ENCODE measurements at regions not wholly inside any gene's neighbourhood (a gene's known extent, or its start where the extent isn't known, plus 50 kb on each side); places are given as distances from the start of the nearest gene placed in this dataset.

DNA sequence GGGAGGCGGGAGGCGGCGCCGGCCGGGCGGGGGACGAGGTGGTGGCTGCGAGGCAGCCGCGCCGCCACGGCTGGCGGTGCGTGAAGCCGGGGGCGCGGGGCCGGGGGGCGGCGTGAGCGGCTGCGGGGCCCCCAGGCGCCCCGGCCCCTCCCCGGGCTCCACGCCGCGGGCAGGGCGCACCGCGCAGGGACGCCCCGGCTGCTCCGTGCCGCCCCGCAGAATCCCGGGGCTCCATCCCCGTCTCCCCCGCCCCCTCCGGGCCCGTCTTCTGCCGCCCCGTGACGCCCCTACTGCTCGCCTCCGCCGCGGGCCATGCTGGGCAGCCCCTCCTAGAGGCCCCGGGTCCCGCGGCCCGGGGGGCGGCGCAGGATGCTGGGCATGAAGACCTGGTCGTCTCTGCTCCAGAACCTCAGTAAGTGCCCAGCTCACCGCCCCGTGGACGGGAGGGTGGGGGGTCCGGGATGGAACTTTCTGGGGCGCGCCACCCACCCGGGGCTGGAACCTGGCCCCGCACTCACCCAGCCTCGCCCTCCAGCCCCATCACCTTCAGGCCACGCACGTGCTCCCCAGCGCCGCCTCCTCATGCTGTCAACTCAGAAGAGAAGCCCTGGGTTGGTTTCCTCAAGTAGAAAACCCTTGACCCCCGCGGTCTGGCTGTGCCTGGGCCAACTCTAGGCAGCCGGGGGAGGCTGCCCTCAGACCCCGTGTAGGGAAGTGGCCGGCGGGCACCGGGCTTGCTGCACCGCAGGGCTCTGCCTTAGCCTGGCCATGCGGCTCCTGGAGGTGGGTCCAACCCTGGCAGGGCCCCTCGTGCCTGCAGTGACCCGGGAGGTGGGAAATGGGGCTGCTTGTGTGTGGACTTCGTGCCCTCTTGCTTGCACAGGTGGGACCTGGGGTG, 150.2 kb upstream of the GSE1 start:
- no peak for FAIRE-seq

DNA sequence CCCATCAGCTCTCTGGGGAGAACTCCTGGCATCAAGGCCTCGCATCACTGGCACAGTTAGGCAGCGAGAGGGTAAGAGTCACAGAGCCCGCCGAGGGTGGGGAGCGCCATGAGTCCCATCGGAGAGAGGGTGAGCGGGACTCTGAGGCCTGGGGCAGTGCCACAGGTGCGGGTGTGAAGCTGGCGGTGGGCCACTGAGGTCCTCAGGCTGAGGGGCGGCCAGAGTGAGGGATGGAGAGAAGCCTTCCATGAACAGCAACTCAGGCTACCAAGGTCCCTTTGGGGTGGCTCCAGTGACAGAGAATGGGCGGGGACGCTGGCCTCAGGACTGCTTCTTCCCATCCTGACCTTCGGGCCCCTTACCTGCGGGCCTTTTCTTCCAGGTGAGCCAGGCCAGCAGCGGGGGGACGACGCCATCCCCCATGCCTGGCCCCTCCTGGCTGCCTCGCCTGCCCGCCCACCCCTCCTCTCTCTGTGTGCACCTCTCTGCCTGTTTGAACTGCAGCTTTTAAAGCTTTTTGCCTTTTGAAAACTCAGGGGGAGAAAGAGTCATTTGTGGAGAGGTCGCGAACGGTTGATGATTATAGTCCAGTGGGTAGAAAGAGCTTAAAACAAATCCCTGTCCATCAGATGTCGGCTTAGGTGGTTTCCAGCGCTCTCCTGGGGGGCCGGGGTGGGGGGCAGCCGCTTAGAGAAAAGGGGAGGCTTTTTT, 149.3 kb upstream of the GSE1 start:
- no peak for FAIRE-seq

DNA sequence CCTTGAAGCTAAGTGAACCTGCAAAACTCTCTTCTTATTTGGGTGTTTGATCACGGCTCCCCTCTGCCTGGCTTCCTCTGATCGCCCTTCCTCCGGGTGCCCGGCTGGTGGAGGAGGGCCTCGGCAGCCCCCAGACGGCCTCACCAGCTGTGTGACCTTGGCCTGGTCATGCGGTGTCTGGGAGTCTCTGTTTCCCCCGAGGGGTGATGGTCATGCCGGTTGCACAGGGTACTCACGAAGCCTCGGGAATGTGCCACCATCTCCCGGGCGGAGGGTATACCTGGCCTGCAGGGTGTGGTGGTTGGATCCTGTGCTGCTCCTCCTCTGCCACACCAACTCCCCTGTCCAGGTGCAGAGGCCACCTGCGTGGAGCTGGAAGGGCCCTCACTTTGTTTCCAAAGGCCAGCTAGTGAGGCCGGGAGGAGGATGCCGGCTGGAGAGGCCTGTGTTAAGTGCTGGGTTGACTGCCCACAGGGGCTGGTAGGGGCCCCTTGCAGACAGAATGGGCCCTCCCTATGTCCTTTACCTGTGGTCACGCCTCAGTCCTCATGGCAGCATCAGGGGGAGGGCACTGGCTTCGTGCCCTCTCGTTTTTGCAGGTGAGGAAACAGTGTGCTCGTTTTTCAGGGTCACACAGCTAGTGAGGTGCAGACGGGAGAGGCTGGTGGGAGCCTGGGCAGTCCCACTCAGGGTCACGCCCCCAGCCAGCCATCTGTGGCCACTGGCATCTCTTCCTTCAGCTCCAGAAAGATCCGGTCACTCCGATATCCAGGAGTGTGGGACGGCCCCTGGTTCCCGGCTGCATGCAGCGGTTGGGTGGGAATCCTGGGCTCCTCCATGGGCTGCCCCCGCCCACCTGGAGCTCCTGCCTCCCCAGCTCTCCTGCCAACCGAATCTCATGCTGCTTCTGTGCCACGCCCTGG, 148.5 kb upstream of the GSE1 start:
- no peak for FAIRE-seq

DNA sequence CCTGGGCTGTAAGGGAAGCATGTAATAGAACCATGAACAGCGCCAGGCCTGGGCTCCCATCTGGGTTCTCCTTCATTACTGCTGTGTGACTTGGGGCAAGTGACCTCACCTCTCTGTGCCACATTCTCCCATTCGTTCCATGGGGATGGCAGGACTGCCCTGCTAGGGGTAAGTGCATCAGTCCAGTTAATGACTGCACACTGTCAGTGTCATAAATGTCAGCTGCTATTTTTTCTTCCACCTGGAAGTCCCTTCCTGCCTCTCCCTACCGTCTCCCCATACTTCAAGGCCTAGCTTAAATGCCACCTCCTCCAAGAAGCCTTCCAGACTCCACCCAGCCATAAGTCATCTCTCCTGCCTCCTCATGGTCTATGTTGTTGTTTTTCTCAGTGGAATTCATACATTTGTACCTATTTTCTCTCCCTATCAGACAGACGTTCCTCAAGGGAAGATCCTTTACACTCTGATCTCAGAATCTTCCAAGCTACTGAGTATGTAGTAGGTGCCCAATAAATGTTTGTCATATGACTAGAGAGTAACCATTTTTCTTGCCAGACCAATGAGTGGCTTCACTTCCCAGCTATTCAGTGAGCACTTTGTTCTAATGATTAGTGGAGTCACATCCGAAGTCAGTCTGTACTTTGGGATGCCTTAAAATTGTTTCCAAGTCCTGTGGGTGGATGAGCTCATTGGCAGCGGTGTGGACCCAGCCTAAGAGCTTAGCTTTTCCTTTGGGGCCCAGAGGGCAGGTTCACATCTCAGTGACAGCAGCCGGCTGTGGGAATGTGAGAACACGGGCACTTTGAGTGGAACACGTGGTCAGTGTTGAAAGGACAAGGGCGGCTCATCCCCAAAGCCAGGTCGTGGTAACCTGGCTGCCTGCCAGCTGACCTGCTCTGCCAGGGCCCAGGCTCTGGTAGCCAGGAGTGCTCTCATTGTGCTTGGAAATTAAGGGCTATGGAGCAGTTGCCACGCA, 147.5 kb upstream of the GSE1 start:
- no peak for FAIRE-seq

DNA sequence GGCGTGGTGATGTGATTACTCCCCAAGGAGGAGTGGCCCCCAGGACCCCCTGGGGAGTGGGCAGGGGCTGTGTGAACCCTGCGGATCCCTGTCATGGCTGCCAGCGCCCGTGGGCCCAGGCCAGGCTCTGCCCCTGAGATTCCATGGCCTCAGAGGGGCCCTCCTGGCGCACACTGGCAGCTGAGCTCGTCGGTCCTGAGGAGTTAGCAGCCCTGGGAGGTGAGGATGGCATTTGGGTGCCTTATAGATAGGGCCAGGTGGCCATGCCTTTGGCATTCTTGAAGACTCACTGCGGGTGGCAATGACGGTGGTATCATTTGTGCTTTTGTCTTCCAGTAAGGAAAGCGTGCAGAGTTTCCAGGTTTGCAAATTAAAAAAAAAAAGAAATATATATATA, 146.8 kb upstream of the GSE1 start:
- no peak for FAIRE-seq

DNA sequence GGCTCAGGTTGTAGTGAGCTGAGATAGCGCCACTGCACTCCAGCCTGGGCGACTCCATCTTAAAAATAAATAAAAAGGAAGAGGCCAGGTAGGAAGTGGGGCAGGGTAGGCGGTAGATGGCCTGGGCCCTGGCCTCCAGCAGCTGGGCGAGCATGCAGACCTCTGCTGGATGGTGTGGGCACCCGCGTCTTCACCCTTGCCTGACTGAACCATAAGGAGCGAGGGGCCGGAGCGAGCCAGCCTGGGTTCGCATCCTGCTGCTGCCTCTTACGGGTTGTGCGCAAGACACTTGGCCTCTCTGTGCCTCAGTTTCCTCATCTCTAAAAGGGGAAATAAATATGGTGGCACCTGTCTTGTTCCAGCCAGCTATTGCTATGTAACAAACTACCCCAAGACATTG, 146.1 kb upstream of the GSE1 start:
- no peak for FAIRE-seq

DNA sequence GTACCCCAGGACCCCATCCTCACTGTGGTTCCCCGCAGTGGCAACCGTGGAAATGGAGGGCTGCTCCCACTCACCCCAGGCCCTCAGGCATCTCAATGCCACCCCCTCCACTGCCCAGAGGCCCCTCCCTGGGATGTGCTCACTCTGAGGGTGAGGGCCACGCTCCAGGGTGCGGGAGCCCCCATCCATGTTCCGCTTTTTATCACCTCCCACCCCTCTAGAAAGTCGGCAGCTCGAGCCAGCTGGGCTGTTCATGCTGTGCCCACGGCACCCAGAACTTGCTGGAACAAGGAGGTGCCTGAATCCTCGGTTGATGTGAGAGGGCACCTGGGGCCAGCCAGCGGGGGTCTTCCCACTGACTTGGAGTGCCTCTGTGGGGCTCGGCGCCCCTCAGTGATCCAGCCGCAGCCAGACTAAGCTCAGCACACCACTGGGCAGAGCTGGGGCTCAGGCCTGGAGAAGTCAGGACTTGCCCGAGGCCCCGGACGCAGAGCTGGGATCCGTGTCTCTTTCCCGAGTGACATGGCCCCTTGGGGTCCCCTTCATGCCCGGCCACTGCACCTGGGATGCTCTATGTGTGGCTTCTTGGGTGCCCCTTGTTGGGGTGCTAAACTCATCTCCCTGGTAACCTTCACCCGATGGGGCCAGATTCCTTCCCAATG, 143.1 kb upstream of the GSE1 start:
- no peak for FAIRE-seq

DNA sequence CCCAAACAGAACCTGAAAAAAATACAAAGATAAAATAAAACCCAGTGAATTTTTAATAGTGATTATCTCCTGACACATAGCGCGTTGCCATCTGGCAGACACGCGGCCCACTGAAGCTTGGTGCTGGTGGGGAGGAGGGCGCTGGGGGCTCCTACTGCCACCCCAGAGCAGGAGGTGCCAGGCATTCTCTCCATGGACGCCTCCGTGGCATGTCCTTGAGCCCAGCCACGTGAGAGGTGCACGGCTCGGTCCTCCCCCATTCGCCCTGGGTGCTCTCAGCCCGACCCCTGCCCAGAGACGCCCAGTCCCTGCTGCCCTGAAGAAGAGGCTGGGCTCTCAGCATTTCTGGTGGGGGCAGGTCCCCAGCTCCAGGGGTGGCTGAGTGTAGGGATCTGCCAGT, 142.2 kb upstream of the GSE1 start:
- no peak for FAIRE-seq

DNA sequence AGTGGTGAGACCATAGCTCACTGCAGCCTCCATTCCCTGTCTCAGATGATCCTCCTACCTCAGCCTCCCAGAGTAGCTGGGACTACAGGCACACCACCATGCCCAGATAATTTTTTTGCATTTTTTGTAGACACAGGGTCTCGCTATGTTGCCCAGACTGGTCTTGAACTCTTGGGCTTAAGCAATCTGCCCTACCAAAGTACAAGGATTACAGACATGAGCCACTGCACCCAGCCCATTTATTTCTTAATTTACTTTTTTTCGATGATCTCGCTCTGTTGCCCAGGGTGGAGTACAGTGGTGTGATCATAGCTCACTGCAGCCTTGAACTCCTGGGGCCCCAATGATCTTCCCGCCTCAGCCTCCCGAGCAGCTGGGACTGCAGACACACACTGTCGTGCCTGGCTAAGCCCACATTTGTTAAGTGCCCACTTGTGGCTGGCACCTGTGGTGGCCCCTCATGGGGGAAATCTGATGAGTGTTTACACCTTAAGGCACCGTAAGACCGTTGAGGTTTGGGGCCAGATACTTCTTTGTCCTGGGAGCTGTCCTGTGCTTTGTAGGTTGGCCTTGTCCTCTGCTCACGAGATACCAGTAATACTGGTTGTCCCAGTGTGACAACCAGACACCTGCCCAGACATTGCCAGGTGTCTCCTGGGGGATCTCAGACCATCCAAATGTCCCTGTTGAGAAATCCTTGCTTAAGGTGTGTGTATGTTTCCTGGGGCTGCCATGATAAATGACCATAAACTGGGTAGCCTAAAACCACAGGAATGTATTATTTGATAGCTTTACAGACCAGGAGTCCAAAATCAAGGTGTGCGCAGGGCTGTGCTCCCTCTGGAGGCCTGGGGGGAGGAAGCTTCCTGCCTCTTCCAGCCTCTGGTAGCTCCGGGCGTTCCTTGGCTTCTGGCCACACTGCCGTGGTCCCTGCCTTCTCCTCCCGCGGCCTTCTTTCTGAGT, 141.4 kb upstream of the GSE1 start:
- no peak for FAIRE-seq

DNA sequence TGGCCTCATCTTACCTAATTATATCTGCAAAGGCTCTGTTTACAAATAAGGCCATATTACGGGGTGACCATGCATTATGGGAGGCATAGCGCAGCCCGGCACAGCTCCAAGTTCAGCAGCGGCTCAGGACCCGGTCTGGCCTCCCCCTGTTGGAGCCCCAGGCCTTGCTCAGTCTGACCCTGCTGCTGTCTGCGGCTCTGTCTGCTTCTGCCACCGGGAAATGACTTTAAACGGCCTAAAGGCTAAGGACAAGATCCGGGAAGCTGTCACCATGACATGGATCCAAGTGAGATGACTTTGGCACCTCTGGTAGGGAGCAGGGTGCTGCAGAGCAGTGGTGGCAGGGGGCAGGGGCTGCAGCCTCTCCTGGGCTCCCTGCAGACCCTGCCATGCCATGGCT, 140.6 kb upstream of the GSE1 start:
- no peak for FAIRE-seq

DNA sequence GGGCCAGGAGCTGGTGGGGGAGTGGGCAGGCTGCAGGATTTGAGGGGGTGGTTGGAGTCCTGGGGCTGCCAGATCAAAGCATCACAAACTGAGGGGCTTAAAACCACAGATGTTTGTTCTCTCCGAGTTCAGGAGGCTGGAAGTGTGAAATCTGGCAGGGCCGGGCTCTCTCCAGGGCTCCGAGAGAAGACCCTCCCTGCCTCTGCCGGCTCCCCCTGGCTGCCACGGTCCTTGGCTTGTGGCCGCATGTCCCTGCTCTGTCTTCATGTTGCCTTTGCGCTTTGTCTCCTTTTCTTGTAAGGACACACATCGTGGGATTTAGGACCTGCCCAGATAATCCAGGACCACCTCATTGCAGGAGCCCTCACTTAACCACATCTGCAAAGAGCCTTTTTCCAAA, 139.8 kb upstream of the GSE1 start:
- no peak for FAIRE-seq

DNA sequence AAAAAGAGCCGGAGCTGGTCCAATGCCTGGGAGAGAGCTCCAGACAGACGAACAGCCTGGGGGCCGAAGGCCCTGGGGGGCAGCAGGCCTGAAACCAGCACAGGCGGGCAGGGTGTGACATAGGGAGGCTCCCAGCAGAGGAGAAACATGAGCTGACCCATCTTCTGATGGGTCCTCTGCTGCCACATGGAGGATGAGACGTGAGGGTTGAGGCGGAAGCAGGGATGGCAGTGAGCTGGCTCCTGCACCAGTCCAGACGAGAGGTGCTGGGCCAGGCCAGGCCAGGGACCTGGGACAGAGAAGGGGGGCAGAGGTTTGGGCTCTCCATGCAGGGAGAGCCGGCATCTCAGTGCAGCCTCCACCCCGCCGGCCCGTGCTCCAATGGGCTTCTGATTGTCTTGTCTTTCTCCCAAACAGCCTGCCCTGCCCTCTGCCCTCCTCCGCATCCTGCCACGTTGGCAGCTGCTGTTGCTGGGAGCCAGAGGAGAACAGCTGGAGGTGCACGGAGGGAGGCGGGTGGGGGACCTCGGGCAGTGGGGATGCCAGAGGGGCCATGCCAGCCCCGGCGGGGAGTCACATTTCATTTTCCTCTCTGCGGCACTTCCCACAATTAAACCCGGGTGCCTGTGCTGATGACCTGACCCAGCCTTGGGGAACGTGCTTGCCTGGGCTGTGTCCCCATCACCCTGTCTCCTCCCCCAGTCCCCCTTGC, 139.1 kb upstream of the GSE1 start:
- FAIRE-seq: no peak

DNA sequence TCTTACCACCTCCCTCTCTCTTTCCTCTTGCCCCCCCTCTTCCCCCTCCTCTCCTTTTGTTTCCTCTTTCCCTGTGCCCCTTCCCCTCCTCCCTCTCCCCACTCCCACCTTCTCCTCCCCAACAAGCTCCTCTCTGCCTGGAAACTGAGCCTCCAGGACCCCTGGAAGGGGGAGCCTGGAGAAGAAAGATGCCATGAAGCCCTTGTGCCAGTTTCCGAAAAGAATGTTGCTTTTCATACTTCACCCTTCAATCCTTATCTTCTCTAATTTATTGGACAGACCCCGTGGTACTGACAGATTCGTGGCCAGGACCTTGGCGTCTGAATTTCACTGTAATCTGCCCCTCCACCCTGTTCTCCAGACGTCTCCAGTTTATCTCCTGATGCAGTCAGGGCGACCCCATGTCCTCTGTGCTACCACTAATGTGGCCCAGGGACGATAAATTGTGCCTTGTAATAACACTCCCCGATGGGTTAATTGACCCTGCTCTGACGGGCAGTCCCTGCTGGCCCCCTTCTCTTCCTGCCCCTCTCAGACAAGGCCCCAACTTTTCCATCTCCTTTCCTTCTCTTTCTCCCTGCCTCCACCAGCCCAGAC, 138.4 kb upstream of the GSE1 start:
- FAIRE-seq: no peak

DNA sequence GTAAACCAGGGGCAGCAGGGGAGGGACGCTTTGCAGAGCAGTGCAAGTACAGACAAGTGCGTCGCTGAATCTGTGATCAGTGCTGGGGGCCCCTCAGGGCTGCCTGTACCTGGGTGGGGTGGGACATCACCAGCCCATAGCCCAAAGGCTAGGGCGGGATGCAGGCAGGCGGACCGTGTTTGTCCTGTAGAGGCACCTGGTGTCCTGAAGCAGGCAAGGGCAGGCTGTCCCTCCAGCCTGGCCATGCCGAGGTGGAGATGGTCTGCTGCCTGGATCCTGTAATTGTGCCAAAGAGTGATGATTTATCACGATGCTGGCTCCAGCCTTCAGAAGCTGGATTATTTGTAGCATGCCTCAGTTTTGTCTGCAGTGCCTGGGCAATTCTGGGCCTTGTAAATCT, 137.9 kb upstream of the GSE1 start:
- no peak for FAIRE-seq

DNA sequence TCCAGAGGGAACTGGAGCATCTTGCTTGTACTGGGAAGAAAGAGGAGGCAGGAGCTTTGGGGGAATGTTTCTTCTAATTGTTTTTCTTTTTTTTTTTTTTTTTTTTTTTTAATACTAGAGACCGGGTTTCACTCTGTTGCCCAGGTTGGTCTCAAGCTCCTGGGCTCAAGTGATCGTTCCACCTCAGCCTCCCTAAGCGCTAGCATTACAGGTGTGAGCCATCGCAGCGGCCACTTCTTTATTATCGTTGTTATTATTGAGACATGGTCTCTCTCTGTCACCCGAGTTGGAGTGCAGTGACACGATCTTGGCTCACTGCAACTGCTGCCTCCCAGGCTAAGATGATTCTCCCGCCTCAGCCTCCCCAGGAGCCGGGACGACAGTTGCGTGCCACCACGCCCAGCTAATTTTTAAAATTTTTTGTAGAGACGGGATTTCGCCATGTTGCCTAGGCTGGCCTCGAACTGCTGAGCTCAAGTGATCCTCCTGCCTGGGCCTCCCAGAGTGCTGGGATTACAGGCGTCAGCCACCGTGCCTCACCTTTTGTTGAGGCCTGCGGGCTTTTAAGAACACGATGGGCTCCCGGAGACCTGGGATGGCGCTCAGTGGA, 137.3 kb upstream of the GSE1 start:
- FAIRE-seq: no peak

DNA sequence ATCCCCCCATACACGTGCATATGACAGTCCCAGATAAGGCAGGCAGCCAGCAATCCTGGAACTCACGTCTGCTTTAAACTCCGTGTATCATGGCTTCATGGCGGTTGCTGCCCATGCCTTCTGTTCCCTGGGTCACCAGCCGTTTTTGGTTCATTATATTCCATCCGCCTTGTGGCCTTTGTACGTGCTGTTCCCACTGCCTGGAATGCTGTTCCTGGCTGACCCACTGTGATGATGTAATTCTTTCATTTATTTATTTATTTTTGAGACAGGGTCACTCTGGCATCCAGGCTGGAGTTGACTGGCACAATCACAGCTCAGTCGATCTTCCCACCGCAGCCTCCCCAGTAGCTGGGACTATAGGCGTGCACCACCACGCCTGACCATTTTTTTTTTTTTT, 136.7 kb upstream of the GSE1 start:
- no peak for FAIRE-seq

DNA sequence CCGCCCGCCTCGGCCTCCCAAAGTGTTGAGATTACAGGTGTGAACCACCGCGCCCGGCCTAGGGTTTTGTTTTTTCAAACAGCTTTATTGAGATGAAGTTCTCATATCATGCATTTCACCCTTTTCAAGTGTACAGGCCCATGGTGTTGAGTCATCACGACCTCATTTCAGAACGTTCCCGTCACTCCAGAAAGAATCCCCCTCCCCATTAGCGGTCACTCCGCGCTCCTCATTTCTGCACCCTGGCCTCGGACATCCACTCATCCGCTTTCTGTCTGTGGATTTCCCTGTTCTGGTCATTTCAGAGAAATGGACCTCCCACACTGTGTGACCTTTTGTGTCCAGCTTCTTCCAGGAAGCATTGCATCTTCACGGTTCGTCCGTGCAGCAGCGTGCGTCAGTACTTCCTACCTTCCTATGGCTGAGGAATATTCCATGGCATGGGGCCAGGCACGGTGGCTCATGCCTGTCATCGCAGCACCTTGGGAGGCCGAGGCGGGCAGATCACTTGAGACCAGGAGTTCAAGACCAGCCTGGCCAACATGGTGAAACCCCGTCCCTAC, 135.2 kb upstream of the GSE1 start:
- no peak for FAIRE-seq

DNA sequence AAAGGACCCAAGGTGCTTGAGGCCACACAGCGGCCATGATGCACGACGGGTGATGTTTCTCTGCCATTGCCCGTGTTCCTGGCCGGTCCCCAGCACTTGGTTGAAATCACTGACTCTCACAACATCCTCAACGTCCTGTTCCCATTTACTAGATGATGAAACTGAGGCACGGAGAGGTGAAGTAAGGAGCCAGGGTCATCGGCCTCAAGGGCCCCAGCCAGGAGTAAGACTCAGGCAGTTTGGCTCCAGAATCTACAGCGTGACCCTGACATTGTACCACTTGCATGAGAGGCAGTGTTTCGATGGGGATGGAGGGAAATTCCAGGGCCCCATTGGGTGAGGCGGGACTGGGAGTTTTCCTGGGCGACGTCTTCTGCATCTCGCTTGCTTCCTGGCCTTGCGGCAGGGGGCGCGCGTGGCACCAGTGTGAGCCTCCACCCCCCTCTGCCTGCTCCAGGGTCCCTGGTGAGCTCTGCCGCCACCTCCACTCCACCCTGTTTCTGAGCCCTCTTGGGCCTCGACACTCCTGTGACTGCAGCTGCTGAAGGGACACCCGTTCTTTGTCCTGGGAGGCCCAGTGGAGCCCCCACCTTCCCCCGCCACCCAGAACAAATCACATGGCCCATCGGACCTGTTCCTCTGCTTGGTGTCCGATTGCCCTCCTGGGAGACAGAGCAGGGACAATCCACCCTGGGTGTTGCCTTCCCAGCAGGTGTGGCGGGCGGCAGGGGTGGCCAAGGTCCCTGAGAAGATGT, 133.0 kb upstream of the GSE1 start:
- FAIRE-seq: no peak

All from islet of Langerhans (tissue), 1 donor.